Esophagus squamous epithelium (tissue), 4 donors: ENCODE measurements at regions not wholly inside any gene's neighbourhood (a gene's known extent, or its start where the extent isn't known, plus 50 kb on each side); places are given as distances from the start of the nearest gene placed in this dataset.

Experiments used
- POLR2A ChIP-seq, 4 donors: fragments of 450-650 bp; IDR thresholded peaks; one replicate each; pipeline ENCODE4 v1.6.1; 2017; ENCODE audit warnings: antibody characterized with exemption in 4 of 4, mild to moderate bottlenecking in 4 of 4, moderate library complexity in 3 of 4
- TF ChIP-seq, protein P1 (sequence below), 6 experiments: fragments of 450-650 bp in 4 of 6; fragments of 200-600 bp in 2 of 6; sonication (generic) in 2 of 6; IDR thresholded peaks; one replicate each; pipeline ENCODE4 v1.5.1; 2016 to 2019; ENCODE audit warnings: antibody characterized with exemption in 6 of 6, mild to moderate bottlenecking in 4 of 6, moderate library complexity in 4 of 6

DNA sequence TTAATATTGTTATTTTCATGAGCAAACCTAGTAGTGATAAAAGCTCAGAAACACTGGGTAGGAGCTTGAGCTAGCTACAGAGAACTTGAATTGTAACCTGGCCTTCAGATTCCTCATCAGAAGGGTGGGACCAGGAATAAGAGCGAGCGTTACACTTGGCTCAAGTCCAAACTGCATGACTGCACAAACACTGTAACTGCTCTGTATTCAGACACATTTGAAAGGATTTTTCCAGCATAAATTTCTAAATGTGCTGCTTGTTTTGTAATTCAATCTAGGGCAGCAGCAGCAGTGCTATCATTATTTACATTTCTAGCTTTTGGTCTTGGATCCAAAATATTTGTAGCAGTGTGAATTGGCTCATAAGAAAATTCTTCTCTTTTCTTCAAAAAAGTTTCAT, 133.0 kb upstream of the TMLHE start:
- TF ChIP-seq POLR2A (IDR thresholded peaks at IDR 0.05): no peak
- TF ChIP-seq, protein P1, sequence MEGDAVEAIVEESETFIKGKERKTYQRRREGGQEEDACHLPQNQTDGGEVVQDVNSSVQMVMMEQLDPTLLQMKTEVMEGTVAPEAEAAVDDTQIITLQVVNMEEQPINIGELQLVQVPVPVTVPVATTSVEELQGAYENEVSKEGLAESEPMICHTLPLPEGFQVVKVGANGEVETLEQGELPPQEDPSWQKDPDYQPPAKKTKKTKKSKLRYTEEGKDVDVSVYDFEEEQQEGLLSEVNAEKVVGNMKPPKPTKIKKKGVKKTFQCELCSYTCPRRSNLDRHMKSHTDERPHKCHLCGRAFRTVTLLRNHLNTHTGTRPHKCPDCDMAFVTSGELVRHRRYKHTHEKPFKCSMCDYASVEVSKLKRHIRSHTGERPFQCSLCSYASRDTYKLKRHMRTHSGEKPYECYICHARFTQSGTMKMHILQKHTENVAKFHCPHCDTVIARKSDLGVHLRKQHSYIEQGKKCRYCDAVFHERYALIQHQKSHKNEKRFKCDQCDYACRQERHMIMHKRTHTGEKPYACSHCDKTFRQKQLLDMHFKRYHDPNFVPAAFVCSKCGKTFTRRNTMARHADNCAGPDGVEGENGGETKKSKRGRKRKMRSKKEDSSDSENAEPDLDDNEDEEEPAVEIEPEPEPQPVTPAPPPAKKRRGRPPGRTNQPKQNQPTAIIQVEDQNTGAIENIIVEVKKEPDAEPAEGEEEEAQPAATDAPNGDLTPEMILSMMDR (IDR thresholded peaks at IDR 0.05): no peak
